ENCODE measurements at regions not wholly inside any gene's neighbourhood (a gene's known extent, or its start where the extent isn't known, plus 50 kb on each side); places are given as distances from the start of the nearest gene placed in this dataset.

DNA sequence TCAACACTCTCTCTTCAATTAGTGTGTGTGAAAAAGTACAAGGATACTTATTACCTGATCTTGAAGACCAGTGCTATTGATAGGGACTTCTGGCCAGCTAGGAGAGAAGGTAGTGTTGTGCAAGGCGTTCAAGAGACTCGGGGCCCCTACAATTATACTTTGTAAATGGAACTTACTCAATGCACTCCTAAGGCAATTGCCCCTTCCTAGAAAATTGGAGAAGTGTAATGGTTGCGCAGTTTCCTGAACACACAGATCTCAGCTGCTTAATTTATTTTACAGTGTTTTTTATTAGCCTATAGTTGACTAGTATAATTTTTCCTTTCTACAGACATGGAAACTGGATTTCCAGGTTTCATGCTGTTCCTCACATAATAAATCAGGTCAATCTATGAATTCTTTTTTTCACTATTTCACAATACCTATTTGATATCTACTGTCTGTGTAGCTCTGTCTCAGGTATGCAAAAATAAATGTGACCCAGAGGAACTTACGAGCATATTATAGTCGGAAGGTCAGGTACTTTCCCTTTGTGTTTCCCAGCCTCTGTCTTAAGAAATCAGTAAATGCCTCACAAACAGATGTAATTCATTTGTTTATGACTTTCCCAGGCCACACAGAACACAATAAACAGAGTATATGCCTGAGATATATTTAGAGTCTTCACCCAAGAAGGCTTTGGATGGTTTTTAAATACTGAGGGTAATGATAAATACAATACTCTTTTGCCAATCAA lies 89.1 kb upstream of the TET2 start:
- TF ChIP-seq, protein P1, sequence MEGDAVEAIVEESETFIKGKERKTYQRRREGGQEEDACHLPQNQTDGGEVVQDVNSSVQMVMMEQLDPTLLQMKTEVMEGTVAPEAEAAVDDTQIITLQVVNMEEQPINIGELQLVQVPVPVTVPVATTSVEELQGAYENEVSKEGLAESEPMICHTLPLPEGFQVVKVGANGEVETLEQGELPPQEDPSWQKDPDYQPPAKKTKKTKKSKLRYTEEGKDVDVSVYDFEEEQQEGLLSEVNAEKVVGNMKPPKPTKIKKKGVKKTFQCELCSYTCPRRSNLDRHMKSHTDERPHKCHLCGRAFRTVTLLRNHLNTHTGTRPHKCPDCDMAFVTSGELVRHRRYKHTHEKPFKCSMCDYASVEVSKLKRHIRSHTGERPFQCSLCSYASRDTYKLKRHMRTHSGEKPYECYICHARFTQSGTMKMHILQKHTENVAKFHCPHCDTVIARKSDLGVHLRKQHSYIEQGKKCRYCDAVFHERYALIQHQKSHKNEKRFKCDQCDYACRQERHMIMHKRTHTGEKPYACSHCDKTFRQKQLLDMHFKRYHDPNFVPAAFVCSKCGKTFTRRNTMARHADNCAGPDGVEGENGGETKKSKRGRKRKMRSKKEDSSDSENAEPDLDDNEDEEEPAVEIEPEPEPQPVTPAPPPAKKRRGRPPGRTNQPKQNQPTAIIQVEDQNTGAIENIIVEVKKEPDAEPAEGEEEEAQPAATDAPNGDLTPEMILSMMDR (conservative IDR thresholded peaks at IDR 0.05; ENCODE audit: low read length) = no peak
- TF ChIP-seq EZH2phosphoT487 (IDR thresholded peaks at IDR 0.05; ENCODE audit: borderline replicate concordance, low read depth, low read length) = no peak
